Endothelial cell of umbilical vein (primary cell): ENCODE measurements at regions not wholly inside any gene's neighbourhood (a gene's known extent, or its start where the extent isn't known, plus 50 kb on each side); places are given as distances from the start of the nearest gene placed in this dataset.

ENCODE experiments used
- BruUV-seq: library from RNA; stranded (reverse); fragments of 400-500 nt; replicated peaks from 2 replicates; lab custom pipeline; 2021; lab: Mats Ljungman, UMichigan
- CTCF ChIA-PET: fragments of 300-600, 350-600 bp; sonication (Branson Sonifier 250); formaldehyde crosslinking; loops from one replicate; lab custom pipeline; 2021; ENCODE audit warnings: antibody characterized with exemption, inconsistent platforms; lab: Charles Lee
- POLR2A ChIA-PET: fragments of 300-600, 350-600 bp; sonication (Branson Sonifier 250); formaldehyde crosslinking; loops from one replicate; lab custom pipeline; 2021; ENCODE audit warnings: antibody characterized with exemption, inconsistent platforms; lab: Charles Lee
- DNase-seq: peaks from one replicate; pipeline ENCODE4 v3.0.0-alpha.2; 2011; ENCODE audit warnings: low read depth, low spot score
- FAIRE-seq: peaks from 2 replicates; lab custom pipeline; 2011; peaks lifted over from hg19 to GRCh38; lab: Jason Lieb, UNC
- H2AFZ ChIP-seq: 2 replicates; pipeline ENCODE4 v1.6.0; 2012; ENCODE audit warnings: low read depth, low read length, control low read depth, inconsistent platforms
- H3K27ac ChIP-seq: 2 replicates; pipeline ENCODE4 v1.5.1; 2011; ENCODE audit warnings: low read depth, mild to moderate bottlenecking, control low read depth, low read length, moderate library complexity; ENCODE audit not compliant: insufficient read depth
- H3K27me3 ChIP-seq, 2 experiments: 2 replicates each; pipeline versions ENCODE4 v1.6.0 to v1.6.1; 2011; ENCODE audit warnings: low read length in 2 of 2, mixed read lengths in 1 of 2; ENCODE audit not compliant: control insufficient read depth in 2 of 2, insufficient read depth in 2 of 2
- H3K36me3 ChIP-seq, 2 experiments: 2 replicates in 1 of 2; 3 replicates in 1 of 2; pipeline ENCODE4 v1.5.1; 2011; ENCODE audit warnings: low read length in 2 of 2, mild to moderate bottlenecking in 1 of 2, moderate library complexity in 1 of 2; ENCODE audit not compliant: control insufficient read depth in 2 of 2, insufficient read depth in 2 of 2; ENCODE audit errors: extremely low read depth in 1 of 2
- H3K4me1 ChIP-seq: 3 replicates; pipeline ENCODE4 v1.5.1; 2011; ENCODE audit warnings: mild to moderate bottlenecking, low read length; ENCODE audit not compliant: control insufficient read depth, insufficient read depth; ENCODE audit errors: extremely low read depth
- H3K4me2 ChIP-seq: 2 replicates; pipeline ENCODE4 v1.6.1; 2011; ENCODE audit warnings: low read length, control low read depth, mixed read lengths; ENCODE audit not compliant: insufficient read depth
- H3K4me3 ChIP-seq, 3 experiments: fragments of 200-600 bp in 1 of 3; sonication (generic), shearing (Covaris generic) in 1 of 3; replicated peaks in 1 of 3; 2 replicates each; pipeline ENCODE4 v1.5.1; 2011 to 2016; ENCODE audit warnings: control low read depth in 3 of 3, low read length in 3 of 3, mild to moderate bottlenecking in 2 of 3, inconsistent platforms in 1 of 3, low read depth in 1 of 3, moderate library complexity in 1 of 3; ENCODE audit not compliant: insufficient read depth in 1 of 3
- H3K79me2 ChIP-seq: 2 replicates; pipeline ENCODE4 v1.6.0; 2012; ENCODE audit warnings: low read length, inconsistent platforms; ENCODE audit not compliant: control insufficient read depth, insufficient read depth
- H3K9ac ChIP-seq: replicated peaks from 2 replicates; pipeline ENCODE3; 2011; ENCODE audit warnings: low read length, control low read depth; ENCODE audit not compliant: insufficient read depth; ENCODE audit errors: extremely low read depth
- H3K9me1 ChIP-seq: replicated peaks from 3 replicates; pipeline ENCODE4 v1.6.0; 2011; ENCODE audit warnings: mild to moderate bottlenecking, low read length; ENCODE audit not compliant: control insufficient read depth, insufficient read depth; ENCODE audit errors: extremely low read depth
- H3K9me3 ChIP-seq: replicated peaks from 2 replicates; pipeline ENCODE4 v1.5.1; 2012; ENCODE audit warnings: low read length, inconsistent platforms; ENCODE audit not compliant: control insufficient read depth, insufficient read depth
- H4K20me1 ChIP-seq: replicated peaks from 2 replicates; pipeline ENCODE3; 2011; ENCODE audit warnings: mild to moderate bottlenecking, low read length; ENCODE audit not compliant: control insufficient read depth, insufficient read depth; ENCODE audit errors: extremely low read depth
- EZH2 ChIP-seq: IDR thresholded peaks from 2 replicates; pipeline ENCODE4 v1.6.1; 2012; ENCODE audit warnings: borderline replicate concordance, low read depth, mild to moderate bottlenecking, moderate library complexity, low read length, inconsistent platforms; ENCODE audit not compliant: severe bottlenecking
- FOS ChIP-seq: IDR thresholded peaks from 2 replicates; pipeline ENCODE4 v1.6.1; 2011; ENCODE audit warnings: mild to moderate bottlenecking, low read length, moderate library complexity, borderline replicate concordance; ENCODE audit not compliant: insufficient read depth
- GATA2 ChIP-seq: IDR thresholded peaks from 2 replicates; pipeline ENCODE4 v1.7.0; 2011; ENCODE audit warnings: low read depth, mild to moderate bottlenecking, moderate library complexity, mixed read lengths, low read length; ENCODE audit not compliant: insufficient read length, insufficient read depth
- JUN ChIP-seq: IDR thresholded peaks from 2 replicates; pipeline ENCODE4 v1.6.1; 2011; ENCODE audit warnings: borderline replicate concordance, low read depth; ENCODE audit not compliant: insufficient read length, insufficient read depth
- MYC ChIP-seq: IDR thresholded peaks from one replicate; pipeline ENCODE4 v1.6.1; 2011; ENCODE audit warnings: mild to moderate bottlenecking, low read depth, low read length
- POLR2A ChIP-seq: IDR thresholded peaks from 2 replicates; pipeline ENCODE4 v1.6.1; 2012; ENCODE audit warnings: low read depth, mild to moderate bottlenecking, control low read depth, low read length
- POLR2AphosphoS5 ChIP-seq: IDR thresholded peaks from 2 replicates; pipeline ENCODE4 v1.6.1; 2012; ENCODE audit warnings: low read depth, mild to moderate bottlenecking, control low read depth, low read length, moderate library complexity; ENCODE audit not compliant: insufficient read depth
- dilution Hi-C: fragments of 300-500 bp; cut with MboI; formaldehyde crosslinking; loops from one replicate; pipeline ENCODE4 v1.15.0; 2019; ENCODE audit warnings: low sequenced_read_pairs; ENCODE audit not compliant: extremely low pct_ligation_motif_present
- intact Hi-C: fragments of 100-400 bp; cut with micrococcal nuclease; formaldehyde crosslinking; loops from one replicate; pipeline ENCODE4 v1.10.0; 2022
- TF ChIP-seq, protein P1 (sequence below): IDR thresholded peaks from 2 replicates; pipeline ENCODE4 v1.6.1; 2011; ENCODE audit not compliant: insufficient read depth, insufficient read length
- TF ChIP-seq, protein P2 (sequence below), 2 donors: IDR thresholded peaks; 1 replicate in 1 of 2; 2 replicates in 1 of 2; pipeline ENCODE4 v1.5.1; 2011; ENCODE audit warnings: low read length in 2 of 2, mild to moderate bottlenecking in 2 of 2, moderate library complexity in 2 of 2, control low read depth in 1 of 2, inconsistent platforms in 1 of 2, low read depth in 1 of 2; ENCODE audit not compliant: insufficient read depth in 1 of 2; ENCODE audit errors: extremely low read depth in 1 of 2

DNA sequence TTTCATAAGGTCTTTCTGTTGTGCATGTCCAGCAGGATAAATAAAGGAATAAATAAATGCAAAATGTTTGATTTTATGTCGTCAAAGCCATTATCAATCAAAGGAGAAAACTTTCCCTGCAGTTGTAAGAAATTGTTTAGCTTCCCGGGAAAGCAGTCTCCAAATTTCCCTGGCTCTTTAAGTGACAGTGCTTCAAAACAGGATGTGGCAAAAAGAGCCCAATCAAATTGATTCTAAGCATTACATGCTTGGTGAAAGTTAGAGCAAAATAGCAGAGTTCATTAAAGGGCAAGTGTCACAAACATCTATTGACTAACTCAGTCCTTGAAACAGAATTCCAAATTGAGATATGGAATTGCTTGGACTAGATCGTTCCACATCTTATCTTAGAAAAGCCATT lies 704.1 kb downstream of the PRELID2 start:
- dilution Hi-C loops, result no loop called here

DNA sequence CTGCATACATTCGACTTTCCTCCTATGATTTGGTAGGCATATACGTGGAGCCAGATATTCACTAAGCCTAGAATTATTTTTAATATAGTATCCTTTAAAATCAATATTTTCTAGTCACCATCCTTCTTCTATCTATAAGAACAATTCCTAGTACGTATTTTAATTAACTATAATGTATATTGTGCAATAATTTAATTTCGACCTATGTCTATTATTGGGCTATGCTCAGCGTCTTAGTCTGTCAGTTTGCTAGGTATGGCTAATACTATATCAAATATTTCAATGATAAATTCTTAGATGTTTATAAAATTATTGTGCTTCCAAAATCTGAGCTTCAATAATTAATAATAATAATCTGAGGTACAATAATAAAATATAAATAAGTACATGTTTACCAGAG lies 705.3 kb downstream of the PRELID2 start:
- no peaks in the 10 kb centered on the region for H4K20me1 ChIP-seq
- H3K27me3 ChIP-seq, result no peaks in the 10 kb centered on the region
- no peak overlapping the region for H2AFZ ChIP-seq
- dilution Hi-C loops (no loop called here), intact Hi-C loops (no loop called here)
- no TSS peak for BruUV-seq
- no peaks in the 10 kb centered on the region for H3K4me1 ChIP-seq
- H3K9me1 ChIP-seq, result no peaks in the 10 kb centered on the region
- no peak for TF ChIP-seq GATA2
- TF ChIP-seq POLR2AphosphoS5, result no peak
- TF ChIP-seq, protein P1, sequence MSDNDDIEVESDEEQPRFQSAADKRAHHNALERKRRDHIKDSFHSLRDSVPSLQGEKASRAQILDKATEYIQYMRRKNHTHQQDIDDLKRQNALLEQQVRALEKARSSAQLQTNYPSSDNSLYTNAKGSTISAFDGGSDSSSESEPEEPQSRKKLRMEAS, result no peak
- TF ChIP-seq, protein P2, sequence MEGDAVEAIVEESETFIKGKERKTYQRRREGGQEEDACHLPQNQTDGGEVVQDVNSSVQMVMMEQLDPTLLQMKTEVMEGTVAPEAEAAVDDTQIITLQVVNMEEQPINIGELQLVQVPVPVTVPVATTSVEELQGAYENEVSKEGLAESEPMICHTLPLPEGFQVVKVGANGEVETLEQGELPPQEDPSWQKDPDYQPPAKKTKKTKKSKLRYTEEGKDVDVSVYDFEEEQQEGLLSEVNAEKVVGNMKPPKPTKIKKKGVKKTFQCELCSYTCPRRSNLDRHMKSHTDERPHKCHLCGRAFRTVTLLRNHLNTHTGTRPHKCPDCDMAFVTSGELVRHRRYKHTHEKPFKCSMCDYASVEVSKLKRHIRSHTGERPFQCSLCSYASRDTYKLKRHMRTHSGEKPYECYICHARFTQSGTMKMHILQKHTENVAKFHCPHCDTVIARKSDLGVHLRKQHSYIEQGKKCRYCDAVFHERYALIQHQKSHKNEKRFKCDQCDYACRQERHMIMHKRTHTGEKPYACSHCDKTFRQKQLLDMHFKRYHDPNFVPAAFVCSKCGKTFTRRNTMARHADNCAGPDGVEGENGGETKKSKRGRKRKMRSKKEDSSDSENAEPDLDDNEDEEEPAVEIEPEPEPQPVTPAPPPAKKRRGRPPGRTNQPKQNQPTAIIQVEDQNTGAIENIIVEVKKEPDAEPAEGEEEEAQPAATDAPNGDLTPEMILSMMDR (IDR thresholded peaks at IDR 0.05; ENCODE audit: extremely low read depth in 1 of 2, insufficient read depth in 1 of 2, low read depth in 1 of 2, low read length in 2 of 2), result no peak
- no peak for TF ChIP-seq POLR2A
- TF ChIP-seq EZH2, result no peak
- no peak for TF ChIP-seq JUN
- no peak for TF ChIP-seq FOS
- no peak for TF ChIP-seq MYC
- ChIA-PET POLR2A (no interaction called here), CTCF (interaction anchor here (2.2 kb wide), 1 partner anchor 9 kb away, joined by 6 read pairs; no protein-coding TSS in a partner anchor)
- DNase-seq, result no peak
- no peak overlapping the region for H3K27ac ChIP-seq
- no peaks in the 10 kb centered on the region for H3K79me2 ChIP-seq
- no peak for FAIRE-seq
- no peak overlapping the region for H3K4me3 ChIP-seq
- H3K36me3 ChIP-seq, result no peaks in the 10 kb centered on the region
- no peak overlapping the region for H3K4me2 ChIP-seq
- no peak overlapping the region for H3K9ac ChIP-seq
- no peaks in the 10 kb centered on the region for H3K9me3 ChIP-seq

More for the DNA sequence above, 704.1 kb downstream of the PRELID2 start:
- no peaks in the 10 kb centered on the region for H3K9me1 ChIP-seq
- no peak overlapping the region for H3K4me3 ChIP-seq
- H3K9ac ChIP-seq, result no peak overlapping the region
- FAIRE-seq (no peak), DNase-seq (no peak)
- H3K79me2 ChIP-seq, result no peaks in the 10 kb centered on the region
- H2AFZ ChIP-seq, result no peak overlapping the region
- no peaks in the 10 kb centered on the region for H3K27me3 ChIP-seq
- H3K4me2 ChIP-seq, result no peak overlapping the region
- no peaks in the 10 kb centered on the region for H3K36me3 ChIP-seq
- H3K9me3 ChIP-seq, result no peaks in the 10 kb centered on the region
- CTCF ChIA-PET, result interaction anchor here (2.2 kb wide), 1 partner anchor 10 kb away, joined by 6 read pairs; no protein-coding TSS in a partner anchor
- POLR2A ChIA-PET, result no interaction called here
- H4K20me1 ChIP-seq, result no peaks in the 10 kb centered on the region
- BruUV-seq, result no TSS peak
- no peak for TF ChIP-seq JUN
- intact Hi-C loops, result no loop called here
- H3K27ac ChIP-seq, result no peak overlapping the region
- no peaks in the 10 kb centered on the region for H3K4me1 ChIP-seq
